B cell (primary cell): ENCODE measurements at regions not wholly inside any gene's neighbourhood (a gene's known extent, or its start where the extent isn't known, plus 50 kb on each side); places are given as distances from the start of the nearest gene placed in this dataset.

Source experiments
- ATAC-seq: fragments of 200-7000 bp; cut with Tn5 transposase; one replicate; pipeline ENCODE4 v1.10.0; 2021; ENCODE audit warnings: low read depth, mild to moderate bottlenecking, moderate number of reproducible peaks, moderate library complexity
- CTCF ChIA-PET: fragments of 350-600 bp; sonication (Branson Sonifier 250); formaldehyde crosslinking; loops from one replicate; lab custom pipeline; 2021; ENCODE audit warnings: antibody characterized with exemption, inconsistent platforms; lab: Charles Lee
- POLR2A ChIA-PET: fragments of 350-600 bp; sonication (Branson Sonifier 250); formaldehyde crosslinking; loops from one replicate; lab custom pipeline; 2021; ENCODE audit warnings: antibody characterized with exemption; lab: Charles Lee
- DNase-seq: peaks from one replicate; pipeline ENCODE4 v3.0.0; 2013
- H2AFZ ChIP-seq: 2 replicates; pipeline ENCODE4 v1.6.1; 2012; ENCODE audit warnings: mild to moderate bottlenecking, low read depth, low read length; ENCODE audit not compliant: insufficient read depth, poor library complexity, severe bottlenecking
- H3K27ac ChIP-seq, 2 donors: 1 replicate in 1 of 2; 2 replicates in 1 of 2; pipeline ENCODE4 v1.5.1; 2012 to 2013; ENCODE audit warnings: low read length in 2 of 2, mild to moderate bottlenecking in 2 of 2, moderate library complexity in 1 of 2
- H3K27me3 ChIP-seq, 4 experiments: fragments of 200-600 bp in 1 of 4; sonication (generic) in 1 of 4; replicated peaks in 1 of 4; 1 replicate in 2 of 4; 2 replicates in 2 of 4; pipeline versions ENCODE4 v1.6.1 to v1.7.0; 2013 to 2016; ENCODE audit warnings: low read length in 3 of 4, mild to moderate bottlenecking in 2 of 4, mixed read lengths in 1 of 4, moderate library complexity in 1 of 4; ENCODE audit not compliant: insufficient read depth in 4 of 4, control insufficient read depth in 3 of 4; ENCODE audit errors: control extremely low read depth in 1 of 4
- H3K36me3 ChIP-seq, 2 experiments: replicated peaks in 1 of 2; 1 replicate in 1 of 2; 2 replicates in 1 of 2; pipeline versions ENCODE4 v1.6.1 to v1.7.1; 2013; ENCODE audit warnings: low read length in 1 of 2; ENCODE audit not compliant: insufficient read depth in 2 of 2, control insufficient read depth in 1 of 2; ENCODE audit errors: control extremely low read depth in 1 of 2, extremely low read depth in 1 of 2
- H3K4me1 ChIP-seq, 2 donors: fragments of 200-600 bp in 1 of 2; sonication (generic) in 1 of 2; 1 replicate in 1 of 2; 2 replicates in 1 of 2; pipeline versions ENCODE4 v1.5.1 to v1.6.1; 2013 to 2017; ENCODE audit warnings: low read length in 2 of 2; ENCODE audit not compliant: control insufficient read depth in 2 of 2, insufficient read depth in 2 of 2
- H3K4me2 ChIP-seq: replicated peaks from 2 replicates; pipeline ENCODE3; 2012; ENCODE audit warnings: mild to moderate bottlenecking, low read depth, low read length; ENCODE audit not compliant: poor library complexity, severe bottlenecking
- H3K4me3 ChIP-seq, 5 experiments: fragments of 200-600 bp in 1 of 5; sonication (generic) in 1 of 5; 1 replicate in 3 of 5; 2 replicates in 2 of 5; pipeline versions ENCODE4 v1.5.1 to v1.7.0; 2011 to 2016; ENCODE audit warnings: low read length in 4 of 5, mild to moderate bottlenecking in 4 of 5, low read depth in 2 of 5, control low read depth in 1 of 5, moderate library complexity in 1 of 5; ENCODE audit not compliant: insufficient read depth in 1 of 5; ENCODE audit errors: control extremely low read depth in 1 of 5, extremely low read depth in 1 of 5
- H3K79me2 ChIP-seq: fragments of 200-600 bp; sonication (generic); one replicate; pipeline ENCODE4 v1.6.0; 2016; ENCODE audit warnings: low read length; ENCODE audit not compliant: control insufficient read depth, insufficient read depth
- H3K9ac ChIP-seq: fragments of 200-600 bp; sonication (generic); 2 replicates; pipeline ENCODE4 v1.6.1; 2017; ENCODE audit warnings: mild to moderate bottlenecking, low read length, moderate library complexity
- H3K9me3 ChIP-seq, 3 donors: one replicate each; pipeline versions ENCODE4 v1.6.1 to v1.7.1; 2013; ENCODE audit warnings: low read length in 2 of 3; ENCODE audit not compliant: control insufficient read depth in 2 of 3, insufficient read depth in 1 of 3; ENCODE audit errors: control extremely low read depth in 1 of 3
- H4K20me1 ChIP-seq: 2 replicates; pipeline ENCODE4 v1.6.0; 2012; ENCODE audit warnings: mild to moderate bottlenecking, low read length; ENCODE audit not compliant: insufficient read depth, control insufficient read depth, poor library complexity, severe bottlenecking
- H3K27ac Mint-ChIP-seq: one replicate; pipeline ENCODE4 v1.8.0; 2021; ENCODE audit warnings: mixed read lengths
- H3K27me3 Mint-ChIP-seq: one replicate; pipeline ENCODE4 v1.8.0; 2021; ENCODE audit warnings: mixed read lengths
- H3K4me1 Mint-ChIP-seq: one replicate; pipeline ENCODE4 v1.8.0; 2021; ENCODE audit warnings: mixed read lengths
- H3K4me3 Mint-ChIP-seq: one replicate; pipeline ENCODE4 v1.8.0; 2021; ENCODE audit warnings: mixed read lengths
- H3K9me3 Mint-ChIP-seq: one replicate; pipeline ENCODE4 v1.8.0; 2022; ENCODE audit warnings: mixed read lengths; ENCODE audit not compliant: insufficient read depth
- EZH2 ChIP-seq: IDR thresholded peaks from 2 replicates; pipeline ENCODE4 v1.6.1; 2012; ENCODE audit warnings: borderline replicate concordance, low read depth, mild to moderate bottlenecking, moderate library complexity, low read length; ENCODE audit not compliant: insufficient read depth, poor library complexity, severe bottlenecking
- WGBS: methylation state at CpG from one replicate; pipeline ENCODE4 v1.1.5; 2013; ENCODE audit warnings: missing lambda C conversion rate; ENCODE audit not compliant: insufficient coverage; 5-methylcytosine and 5-hydroxymethylcytosine counted together
- intact Hi-C: fragments of 100-400 bp; cut with micrococcal nuclease; formaldehyde crosslinking; loops from one replicate; pipeline ENCODE4 v1.10.0; 2022
- TF ChIP-seq, protein P1 (sequence below): fragments of 200-600 bp; IDR thresholded peaks from one replicate; pipeline ENCODE4 v1.8.0; 2022; ENCODE audit warnings: antibody characterized with exemption, mild to moderate bottlenecking

DNA sequence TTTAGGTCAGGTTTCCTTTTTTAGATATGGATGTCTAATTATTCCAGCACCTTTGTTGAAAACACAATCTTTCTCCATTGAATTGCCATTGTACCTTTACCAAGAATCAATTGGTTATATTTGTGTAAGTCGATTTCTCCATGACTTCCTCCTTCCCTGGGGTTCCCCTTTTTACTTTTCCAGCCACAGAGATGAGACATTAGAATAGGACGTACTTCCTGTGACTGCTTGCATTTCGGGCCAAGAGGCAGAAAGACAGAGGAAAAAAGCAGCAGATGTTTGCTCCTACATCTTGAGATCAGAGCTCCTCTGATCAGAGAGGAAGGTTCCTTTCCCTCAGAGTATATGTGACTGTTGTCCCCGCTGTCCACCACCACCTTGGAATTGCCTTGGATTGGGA is 453.7 kb upstream of the RGS6 start:
- H3K79me2 ChIP-seq = peaks cover 59% of the 10 kb centered on the region
- no peak overlapping the region for H3K27ac Mint-ChIP-seq
- H3K27me3 ChIP-seq = no peaks in the 10 kb centered on the region
- WGBS = 20% methylated on average over 2 of the region's 4 CpGs
- H3K4me1 ChIP-seq = peaks cover 5 to 12% of the 10 kb centered on the region in 2 donors
- peaks cover 33% of the 10 kb centered on the region for H4K20me1 ChIP-seq
- no peak overlapping the region for H3K9ac ChIP-seq
- no peak overlapping the region for H3K4me2 ChIP-seq
- intact Hi-C loops = no loop called here
- DNase-seq = peak; percentile 27
- no peaks in the 10 kb centered on the region for H3K9me3 Mint-ChIP-seq
- H3K4me1 Mint-ChIP-seq = peaks cover 50% of the 10 kb centered on the region
- ATAC-seq = no peak
- no peak overlapping the region for H2AFZ ChIP-seq
- no peak overlapping the region for H3K4me3 ChIP-seq
- CTCF ChIA-PET = no interaction called here
- peak overlapping the region; percentile 42 for H3K4me3 Mint-ChIP-seq
- no peaks in the 10 kb centered on the region for H3K27me3 Mint-ChIP-seq
- H3K27ac ChIP-seq = peak overlapping the region in 1 of 2 donors; percentile 33
- no peaks in the 10 kb centered on the region for H3K9me3 ChIP-seq
- POLR2A ChIA-PET = no interaction called here
- no peaks in the 10 kb centered on the region for H3K36me3 ChIP-seq
- TF ChIP-seq, protein P1, sequence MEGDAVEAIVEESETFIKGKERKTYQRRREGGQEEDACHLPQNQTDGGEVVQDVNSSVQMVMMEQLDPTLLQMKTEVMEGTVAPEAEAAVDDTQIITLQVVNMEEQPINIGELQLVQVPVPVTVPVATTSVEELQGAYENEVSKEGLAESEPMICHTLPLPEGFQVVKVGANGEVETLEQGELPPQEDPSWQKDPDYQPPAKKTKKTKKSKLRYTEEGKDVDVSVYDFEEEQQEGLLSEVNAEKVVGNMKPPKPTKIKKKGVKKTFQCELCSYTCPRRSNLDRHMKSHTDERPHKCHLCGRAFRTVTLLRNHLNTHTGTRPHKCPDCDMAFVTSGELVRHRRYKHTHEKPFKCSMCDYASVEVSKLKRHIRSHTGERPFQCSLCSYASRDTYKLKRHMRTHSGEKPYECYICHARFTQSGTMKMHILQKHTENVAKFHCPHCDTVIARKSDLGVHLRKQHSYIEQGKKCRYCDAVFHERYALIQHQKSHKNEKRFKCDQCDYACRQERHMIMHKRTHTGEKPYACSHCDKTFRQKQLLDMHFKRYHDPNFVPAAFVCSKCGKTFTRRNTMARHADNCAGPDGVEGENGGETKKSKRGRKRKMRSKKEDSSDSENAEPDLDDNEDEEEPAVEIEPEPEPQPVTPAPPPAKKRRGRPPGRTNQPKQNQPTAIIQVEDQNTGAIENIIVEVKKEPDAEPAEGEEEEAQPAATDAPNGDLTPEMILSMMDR = no peak
- TF ChIP-seq EZH2 = no peak

- H3K27ac Mint-ChIP-seq = no peak overlapping the region
- H3K4me1 Mint-ChIP-seq = peaks cover 37% of the 10 kb centered on the region
- Histone ChIP-seq H3K4me1 (peaks cover 5 to 12% of the 10 kb centered on the region in 2 donors), H3K27ac (no peak overlapping the region), H3K79me2 (peaks cover 45% of the 10 kb centered on the region), H4K20me1 (peaks cover 32% of the 10 kb centered on the region), H3K4me3 (no peak overlapping the region), H3K4me2 (no peak overlapping the region), H3K9me3 (no peaks in the 10 kb centered on the region), H3K27me3 (no peaks in the 10 kb centered on the region), H2AFZ (no peak overlapping the region), H3K9ac (no peak overlapping the region), H3K36me3 (peaks cover 4 to 6% of the 10 kb centered on the region in 2 experiments)
- ChIA-PET POLR2A (no interaction called here), CTCF (no interaction called here)
- WGBS = no CpG with 5 or more reads among the region's 4 CpGs
- DNase-seq (no peak), ATAC-seq (no peak)
- no peaks in the 10 kb centered on the region for H3K27me3 Mint-ChIP-seq
- intact Hi-C loops = no loop called here
- TF ChIP-seq, protein P1 = no peak
- TF ChIP-seq EZH2 = no peak
- H3K9me3 Mint-ChIP-seq = no peaks in the 10 kb centered on the region
- no peak overlapping the region for H3K4me3 Mint-ChIP-seq
These were observed 451.1 kb upstream of the RGS6 start for GRCh38 chr14:71481021-71481654.
